ENCODE measurements at regions not wholly inside any gene's neighbourhood (a gene's known extent, or its start where the extent isn't known, plus 50 kb on each side); places are given as distances from the start of the nearest gene placed in this dataset.

DNA sequence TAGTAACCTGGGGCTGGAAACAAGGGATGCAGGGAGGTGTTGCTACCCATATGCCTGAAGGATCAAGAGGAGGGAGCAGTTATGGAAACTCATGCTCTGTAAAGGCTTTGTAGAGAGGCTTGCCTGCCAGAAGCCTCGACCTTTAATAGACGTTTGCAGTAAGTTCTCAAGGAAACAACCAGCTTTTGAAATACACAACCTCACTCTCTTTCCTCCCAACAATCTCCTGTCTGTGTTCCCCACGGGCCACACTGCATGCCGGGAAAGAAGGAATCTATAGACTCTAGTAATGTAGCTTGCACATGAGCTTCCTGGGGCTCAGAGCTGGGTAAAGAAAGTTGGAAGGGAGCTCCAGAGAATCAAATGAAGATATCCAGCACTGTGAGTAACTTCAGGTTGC, 101.6 kb upstream of the PACRGL start:
- no peak for DNase-seq (ENCODE audit: low read depth)

- no peak for DNase-seq (ENCODE audit: low read depth)
Observed at GRCh38 chr4:20603671-20604313, 96.5 kb upstream of the PACRGL start.

GRCh38 chr4:20612313-20612712, 87.9 kb upstream of the PACRGL start:
- no peak for DNase-seq (ENCODE audit: low read depth)

GRCh38 chr4:20614816-20615215, 85.4 kb upstream of the PACRGL start:
- no peak for DNase-seq (ENCODE audit: low read depth)

DNA sequence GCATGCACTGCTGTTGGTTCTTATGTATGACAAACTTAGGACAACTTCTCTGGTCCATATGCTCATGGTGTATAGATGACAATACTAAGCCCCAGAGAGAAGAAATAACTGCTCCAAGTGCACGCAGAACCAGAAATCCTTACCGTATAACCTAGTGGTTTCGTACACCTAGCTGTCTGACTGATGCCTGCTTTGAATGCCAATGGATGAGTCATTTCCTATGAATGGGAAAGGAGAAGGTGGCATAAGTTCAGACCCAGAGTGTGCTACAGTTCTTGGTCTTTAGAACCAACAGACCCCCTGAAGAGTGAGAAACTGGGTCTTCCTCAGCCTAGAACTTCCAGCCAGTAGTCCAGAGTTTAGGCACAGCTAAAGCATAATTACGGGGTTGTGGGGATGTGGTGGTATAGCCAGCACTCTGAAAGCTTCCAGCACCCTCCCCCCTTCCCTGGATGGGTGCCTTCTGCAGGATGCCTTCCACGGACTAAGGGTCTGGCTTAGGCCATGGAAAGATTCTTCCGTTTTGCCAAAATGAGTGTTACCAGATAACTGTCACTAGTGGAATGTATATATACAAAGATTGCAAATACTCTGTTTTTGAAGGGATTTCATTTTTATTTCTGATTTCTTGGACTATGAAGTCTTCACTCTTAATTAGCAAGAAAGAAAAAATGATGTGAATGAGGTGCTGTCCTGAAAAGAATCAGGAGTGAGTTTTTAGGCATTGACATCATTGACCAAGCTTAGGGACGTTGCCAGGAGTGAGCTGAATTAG, 84.6 kb upstream of the PACRGL start:
- no peak for DNase-seq (ENCODE audit: low read depth)

DNA sequence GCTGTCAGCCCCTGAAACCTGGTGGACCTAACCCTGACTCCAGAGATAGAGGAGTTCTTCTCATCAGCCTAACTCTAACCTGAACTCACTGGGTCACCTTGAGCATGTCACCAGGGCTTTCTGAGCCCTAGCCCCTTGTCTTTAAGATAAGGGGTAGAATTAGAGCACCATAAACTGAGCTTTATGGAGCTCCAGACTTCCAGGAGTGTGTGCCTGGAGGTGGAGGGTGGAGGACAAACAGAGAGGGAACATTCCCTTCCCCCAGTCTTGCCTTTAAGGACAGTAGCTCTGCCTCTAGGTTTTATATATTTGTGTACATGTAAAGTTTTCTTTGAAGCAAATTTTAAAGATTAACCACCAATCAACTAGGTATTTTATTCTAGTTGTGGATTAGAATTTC, 83.9 kb upstream of the PACRGL start:
- DNase-seq (ENCODE audit: low read depth): no peak

GRCh38 chr4:20616848-20617247, 83.4 kb upstream of the PACRGL start:
- no peak for DNase-seq (ENCODE audit: low read depth)

DNA sequence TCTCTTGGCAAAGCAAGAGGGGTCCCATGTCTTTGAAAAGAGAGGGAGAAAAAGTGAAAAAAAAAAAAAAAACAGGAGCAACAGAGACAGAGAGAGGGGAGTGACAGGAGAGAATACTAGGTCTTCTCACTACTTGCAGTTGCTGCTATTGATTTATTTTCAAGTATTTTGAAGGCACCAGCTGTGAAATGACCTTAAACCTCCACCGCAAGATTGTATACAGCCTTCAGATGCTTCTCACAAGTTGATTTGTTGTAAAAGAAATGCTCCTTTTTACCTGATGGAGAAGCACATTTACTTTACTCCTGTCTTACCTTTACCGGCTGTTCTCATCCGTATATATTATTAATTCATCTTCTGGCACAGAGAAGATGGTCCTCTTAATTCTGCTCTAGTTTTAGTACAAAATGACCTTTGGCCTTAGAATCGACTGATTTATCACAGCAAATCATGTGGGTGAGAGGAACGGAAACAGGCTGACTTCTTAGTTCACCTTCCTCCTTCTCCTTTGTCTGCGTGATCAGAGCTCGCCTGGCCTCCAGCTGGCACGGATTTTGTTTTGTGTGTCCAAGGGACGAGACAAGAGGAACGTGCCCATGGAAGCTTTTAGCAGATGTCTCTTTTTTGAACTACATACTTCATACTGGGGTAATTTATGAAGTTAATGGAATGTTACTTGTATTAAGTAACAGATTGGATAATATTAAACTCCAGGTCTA, 82.4 kb upstream of the PACRGL start:
- no peak for DNase-seq (ENCODE audit: low read depth)

GRCh38 chr4:20618731-20619130, 81.5 kb upstream of the PACRGL start:
- no peak for DNase-seq (ENCODE audit: low read depth)

GRCh38 chr4:20621476-20621875, 78.8 kb upstream of the PACRGL start:
- no peak for DNase-seq (ENCODE audit: low read depth)

DNA sequence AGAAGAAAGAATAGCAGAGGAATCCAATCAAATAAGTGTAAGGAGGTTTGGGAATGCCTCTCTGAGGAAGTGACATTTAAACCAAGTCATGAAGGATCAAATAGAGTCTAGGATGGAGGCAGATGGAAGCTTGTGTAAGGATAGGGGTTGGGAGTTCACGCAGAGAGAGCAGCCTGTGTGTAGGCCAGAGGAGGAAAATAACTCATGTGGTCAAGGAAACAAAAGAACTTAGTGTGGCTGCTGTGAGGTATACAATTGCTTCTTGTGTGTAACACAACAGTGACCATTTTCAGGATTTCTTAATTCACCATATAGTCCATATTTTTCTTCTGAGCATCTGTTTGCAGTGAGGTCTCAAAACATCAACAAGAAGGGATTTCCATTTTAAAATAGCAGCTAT, 77.6 kb upstream of the PACRGL start:
- no peak for DNase-seq (ENCODE audit: low read depth)

DNA sequence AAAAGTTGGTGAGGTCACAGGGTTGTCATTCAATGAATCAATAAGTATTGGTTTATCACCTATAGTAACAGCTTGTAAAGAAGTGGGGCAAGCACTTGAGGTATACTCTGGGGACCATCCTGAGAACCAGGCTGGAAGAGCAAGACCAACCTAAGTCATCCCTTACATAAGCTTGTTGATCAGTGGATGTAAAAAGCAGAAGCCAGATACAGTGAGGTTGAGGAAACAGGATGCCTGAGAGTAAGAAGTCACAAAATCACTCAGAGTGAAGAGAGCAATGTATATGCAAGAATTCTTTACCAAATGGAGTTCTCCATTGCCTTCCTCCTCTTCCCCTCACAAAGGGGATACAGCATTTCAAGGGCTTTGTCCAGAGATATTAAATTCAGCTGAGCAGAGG, 76.3 kb upstream of the PACRGL start:
- DNase-seq (ENCODE audit: low read depth): no peak

- DNase-seq (ENCODE audit: low read depth): no peak
Observed at GRCh38 chr4:20624793-20625374, 75.4 kb upstream of the PACRGL start.

DNA sequence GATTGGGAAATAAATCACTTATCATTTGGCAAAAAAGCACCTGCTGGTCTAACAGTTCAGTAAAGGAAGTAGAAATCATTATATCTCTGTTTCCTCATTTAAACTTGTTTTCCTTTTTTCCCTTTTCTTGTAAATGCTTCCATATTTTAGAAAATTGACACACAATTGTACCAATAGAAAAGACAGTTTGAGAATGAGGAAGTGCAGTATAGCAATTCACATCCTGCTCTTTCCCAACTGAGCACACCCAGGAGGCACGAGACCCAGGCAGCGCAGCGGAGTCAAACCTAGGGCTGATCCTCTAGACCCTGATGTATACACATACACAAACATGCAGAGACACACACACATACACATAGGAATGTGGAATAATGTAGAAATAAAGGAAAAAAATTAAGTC, 74.8 kb upstream of the PACRGL start:
- no peak for DNase-seq (ENCODE audit: low read depth)

DNA sequence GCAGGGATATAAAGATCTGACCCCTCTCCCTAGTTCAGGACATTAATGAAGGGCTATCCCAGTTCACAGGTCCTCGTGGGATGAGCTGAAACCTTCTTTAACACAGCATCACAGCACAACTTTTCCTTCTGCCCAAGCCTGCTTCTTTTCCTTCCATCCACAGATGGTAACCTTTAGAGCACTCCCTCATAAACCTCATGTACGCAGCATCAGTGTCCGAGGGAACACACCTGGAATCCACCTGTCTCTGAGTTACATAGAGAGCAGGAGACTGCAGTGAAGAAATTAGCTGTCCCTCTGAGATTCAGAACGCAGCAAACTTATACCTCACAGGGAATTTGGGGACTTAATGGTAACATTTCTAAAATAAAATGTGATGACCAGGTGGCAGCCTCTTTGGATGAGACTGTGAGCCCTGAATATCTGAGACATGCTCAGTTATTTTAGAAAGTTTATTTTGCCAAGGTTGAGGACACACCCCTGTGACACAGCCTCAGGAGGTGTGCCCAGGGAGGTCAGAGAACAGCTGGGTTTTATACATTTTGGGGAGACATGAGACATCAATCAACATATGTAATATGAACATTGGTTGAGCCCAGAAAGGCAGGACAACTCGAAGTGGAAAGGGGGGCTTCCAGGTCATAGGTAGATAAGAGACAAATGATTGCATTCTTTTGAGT, 73.8 kb upstream of the PACRGL start:
- no peak for DNase-seq (ENCODE audit: low read depth)

GRCh38 chr4:20627866-20628265, 72.4 kb upstream of the PACRGL start:
- no peak for DNase-seq (ENCODE audit: low read depth)

- no peak for DNase-seq (ENCODE audit: low read depth)
Observed at GRCh38 chr4:20629186-20630106, 70.8 kb upstream of the PACRGL start.

DNA sequence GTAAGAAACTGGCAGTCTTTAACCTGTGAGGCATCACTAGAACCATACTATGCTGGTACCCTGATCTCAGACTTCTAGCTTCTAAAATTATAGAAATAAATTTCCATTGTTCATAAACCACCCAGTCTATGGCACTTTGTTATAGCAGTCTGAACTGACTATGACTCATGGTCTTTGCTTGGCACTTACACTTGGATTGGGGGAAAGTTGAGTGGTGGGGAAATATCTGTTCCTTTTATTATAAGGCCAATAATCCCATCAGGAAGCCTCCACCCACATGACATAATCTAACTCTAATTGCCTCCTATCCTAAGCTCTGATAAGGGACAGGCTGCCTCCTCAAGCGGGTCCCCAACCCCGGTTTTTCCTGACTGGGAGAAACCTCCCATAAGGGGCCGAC, 61.4 kb upstream of the PACRGL start:
- no peak for DNase-seq (ENCODE audit: low read depth)

GRCh38 chr4:20639346-20639745, 60.9 kb upstream of the PACRGL start:
- no peak for DNase-seq (ENCODE audit: low read depth)

DNA sequence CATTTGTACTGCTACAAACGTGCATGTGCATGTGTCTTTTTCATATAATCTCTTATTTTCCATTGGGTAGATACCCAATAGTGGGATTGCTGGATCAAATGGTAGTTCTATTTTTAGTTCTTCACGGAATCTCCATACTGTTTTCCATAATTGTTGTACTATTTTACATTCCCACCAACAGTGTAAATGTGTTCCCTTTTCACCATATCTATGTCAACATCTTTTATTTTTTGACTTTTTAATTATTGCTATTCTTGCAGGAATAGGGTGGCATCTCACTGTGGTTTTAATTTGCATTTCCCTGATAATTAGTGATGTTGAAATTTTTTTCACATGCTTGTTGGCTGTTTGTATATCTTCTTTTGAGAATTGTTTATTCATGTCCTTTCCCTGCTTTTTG, 59.3 kb upstream of the PACRGL start:
- no peak for DNase-seq (ENCODE audit: low read depth)

DNA sequence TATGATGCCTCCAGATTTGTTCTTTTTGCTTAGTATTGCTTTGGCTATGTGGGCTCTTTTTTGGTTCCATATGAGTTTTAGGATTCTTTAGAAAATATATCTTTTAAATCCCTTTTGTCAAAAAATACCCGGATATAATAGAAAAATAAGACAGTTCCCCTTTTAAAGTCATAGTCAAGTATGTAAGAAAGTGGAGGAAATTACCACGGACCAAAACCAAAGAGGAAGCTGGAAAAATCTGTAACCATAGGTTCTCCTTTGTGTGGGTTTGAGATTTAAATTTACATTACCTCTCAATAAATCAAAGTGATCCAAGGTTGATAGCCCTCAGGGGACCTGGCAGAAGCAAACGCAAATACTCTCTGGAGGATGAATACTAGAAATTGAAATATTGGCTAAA, 58.3 kb upstream of the PACRGL start:
- no peak for DNase-seq (ENCODE audit: low read depth)

All from stimulated activated CD4-positive, alpha-beta T cell treated with anti-CD3 and anti-CD28 coated beads, Interleukin-2, amount 100 ng/mL, for 4 hours (primary cell).